ENCODE measurements at regions not wholly inside any gene's neighbourhood (a gene's known extent, or its start where the extent isn't known, plus 50 kb on each side); places are given as distances from the start of the nearest gene placed in this dataset.

GRCh38 chr4:128688033-128688721, 121.3 kb upstream of the JADE1 start:
- TF ChIP-seq, protein P1, sequence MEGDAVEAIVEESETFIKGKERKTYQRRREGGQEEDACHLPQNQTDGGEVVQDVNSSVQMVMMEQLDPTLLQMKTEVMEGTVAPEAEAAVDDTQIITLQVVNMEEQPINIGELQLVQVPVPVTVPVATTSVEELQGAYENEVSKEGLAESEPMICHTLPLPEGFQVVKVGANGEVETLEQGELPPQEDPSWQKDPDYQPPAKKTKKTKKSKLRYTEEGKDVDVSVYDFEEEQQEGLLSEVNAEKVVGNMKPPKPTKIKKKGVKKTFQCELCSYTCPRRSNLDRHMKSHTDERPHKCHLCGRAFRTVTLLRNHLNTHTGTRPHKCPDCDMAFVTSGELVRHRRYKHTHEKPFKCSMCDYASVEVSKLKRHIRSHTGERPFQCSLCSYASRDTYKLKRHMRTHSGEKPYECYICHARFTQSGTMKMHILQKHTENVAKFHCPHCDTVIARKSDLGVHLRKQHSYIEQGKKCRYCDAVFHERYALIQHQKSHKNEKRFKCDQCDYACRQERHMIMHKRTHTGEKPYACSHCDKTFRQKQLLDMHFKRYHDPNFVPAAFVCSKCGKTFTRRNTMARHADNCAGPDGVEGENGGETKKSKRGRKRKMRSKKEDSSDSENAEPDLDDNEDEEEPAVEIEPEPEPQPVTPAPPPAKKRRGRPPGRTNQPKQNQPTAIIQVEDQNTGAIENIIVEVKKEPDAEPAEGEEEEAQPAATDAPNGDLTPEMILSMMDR (conservative IDR thresholded peaks at IDR 0.05; ENCODE audit: low read depth, low read length), result no peak
- TF ChIP-seq, protein P2, sequence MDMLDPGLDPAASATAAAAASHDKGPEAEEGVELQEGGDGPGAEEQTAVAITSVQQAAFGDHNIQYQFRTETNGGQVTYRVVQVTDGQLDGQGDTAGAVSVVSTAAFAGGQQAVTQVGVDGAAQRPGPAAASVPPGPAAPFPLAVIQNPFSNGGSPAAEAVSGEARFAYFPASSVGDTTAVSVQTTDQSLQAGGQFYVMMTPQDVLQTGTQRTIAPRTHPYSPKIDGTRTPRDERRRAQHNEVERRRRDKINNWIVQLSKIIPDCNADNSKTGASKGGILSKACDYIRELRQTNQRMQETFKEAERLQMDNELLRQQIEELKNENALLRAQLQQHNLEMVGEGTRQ (IDR thresholded peaks at IDR 0.05; ENCODE audit: low read depth, low read length), result no peak
- no peak for TF ChIP-seq RAD21 (IDR thresholded peaks at IDR 0.05; ENCODE audit: low read length)

Measured in IMR-90 (cell line).